Astrocyte (in vitro differentiated cells and primary cell): ENCODE measurements at regions not wholly inside any gene's neighbourhood (a gene's known extent, or its start where the extent isn't known, plus 50 kb on each side); places are given as distances from the start of the nearest gene placed in this dataset.
A peak's percentile ranks its signal among the peaks of the same experiment; 100 is the strongest.

Experiments
- DNase-seq: peaks from one replicate; pipeline ENCODE4 v3.0.0-alpha.2; 2010; ENCODE audit warnings: low read depth
- FAIRE-seq: peaks from 2 replicates; lab custom pipeline; 2011; peaks lifted over from hg19 to GRCh38; lab: Jason Lieb, UNC
- H2AFZ ChIP-seq: 2 replicates; pipeline ENCODE4 v1.6.0; 2012; ENCODE audit warnings: low read depth, low read length, inconsistent platforms
- H3K27ac ChIP-seq: 2 replicates; pipeline ENCODE4 v1.5.1; 2011; ENCODE audit warnings: low read depth, low read length, inconsistent platforms
- H3K27me3 ChIP-seq: 2 replicates; pipeline ENCODE4 v1.6.0; 2011; ENCODE audit warnings: low read length, inconsistent platforms; ENCODE audit not compliant: insufficient read depth
- H3K36me3 ChIP-seq: 2 replicates; pipeline ENCODE4 v1.5.1; 2011; ENCODE audit warnings: low read length, inconsistent platforms; ENCODE audit not compliant: insufficient read depth
- H3K4me1 ChIP-seq: 2 replicates; pipeline ENCODE4 v1.5.1; 2011; ENCODE audit warnings: low read length, inconsistent platforms; ENCODE audit not compliant: insufficient read depth
- H3K4me2 ChIP-seq: 2 replicates; pipeline ENCODE4 v1.6.0; 2012; ENCODE audit warnings: low read length, inconsistent platforms
- H3K4me3 ChIP-seq: 2 replicates; pipeline ENCODE4 v1.5.1; 2011; ENCODE audit warnings: low read depth, mild to moderate bottlenecking, low read length, inconsistent platforms; ENCODE audit not compliant: insufficient read depth
- H3K79me2 ChIP-seq: 2 replicates; pipeline ENCODE4 v1.6.0; 2012; ENCODE audit warnings: mild to moderate bottlenecking, low read length, inconsistent platforms; ENCODE audit not compliant: insufficient read depth
- H3K9ac ChIP-seq: 2 replicates; pipeline ENCODE4 v1.6.0; 2012; ENCODE audit warnings: mild to moderate bottlenecking, low read length, inconsistent platforms
- H3K9me3 ChIP-seq: 2 replicates; pipeline ENCODE4 v1.5.1; 2012; ENCODE audit warnings: low read depth, mild to moderate bottlenecking, low read length, inconsistent platforms; ENCODE audit not compliant: insufficient read depth
- H4K20me1 ChIP-seq: 2 replicates; pipeline ENCODE4 v1.6.0; 2012; ENCODE audit warnings: low read length, inconsistent platforms; ENCODE audit not compliant: insufficient read depth
- H3K27ac Mint-ChIP-seq: one replicate; pipeline ENCODE4 v1.8.0; 2021; ENCODE audit warnings: mild to moderate bottlenecking, mixed read lengths; ENCODE audit not compliant: unreplicated experiment
- H3K27me3 Mint-ChIP-seq: one replicate; pipeline ENCODE4 v1.8.0; 2021; ENCODE audit warnings: low read depth, mixed read lengths; ENCODE audit not compliant: unreplicated experiment
- H3K36me3 Mint-ChIP-seq: one replicate; pipeline ENCODE4 v1.8.0; 2021; ENCODE audit warnings: low read depth, mixed read lengths; ENCODE audit not compliant: unreplicated experiment
- H3K4me1 Mint-ChIP-seq: one replicate; pipeline ENCODE4 v1.8.0; 2021; ENCODE audit warnings: low read depth, mixed read lengths; ENCODE audit not compliant: unreplicated experiment
- H3K4me3 Mint-ChIP-seq: one replicate; pipeline ENCODE4 v1.8.0; 2021; ENCODE audit warnings: mild to moderate bottlenecking, moderate library complexity, mixed read lengths; ENCODE audit not compliant: unreplicated experiment
- H3K9me3 Mint-ChIP-seq: one replicate; pipeline ENCODE4 v1.8.0; 2021; ENCODE audit warnings: mild to moderate bottlenecking, mixed read lengths; ENCODE audit not compliant: unreplicated experiment
- CTCF ChIP-seq: IDR thresholded peaks from 2 replicates; pipeline ENCODE4 v1.5.1; 2011; ENCODE audit warnings: low read depth, mild to moderate bottlenecking, inconsistent platforms, low read length, moderate library complexity; ENCODE audit not compliant: insufficient read depth
- EZH2 ChIP-seq: IDR thresholded peaks from 2 replicates; pipeline ENCODE4 v1.6.1; 2012; ENCODE audit warnings: mild to moderate bottlenecking, low read length, inconsistent platforms; ENCODE audit not compliant: insufficient read depth

GRCh38 chr4:138678985-138679746 is 336.4 kb upstream of the NOCT start:
- no peaks in the 10 kb centered on the region for H3K36me3 Mint-ChIP-seq
- Histone ChIP-seq H3K27me3 (no peaks in the 10 kb centered on the region), H2AFZ (no peak overlapping the region), H3K36me3 (no peaks in the 10 kb centered on the region), H4K20me1 (no peaks in the 10 kb centered on the region), H3K9me3 (no peaks in the 10 kb centered on the region), H3K4me1 (peaks cover 6% of the 10 kb centered on the region), H3K4me2 (no peak overlapping the region), H3K4me3 (no peak overlapping the region), H3K27ac (no peak overlapping the region), H3K9ac (no peak overlapping the region), H3K79me2 (no peaks in the 10 kb centered on the region)
- H3K4me1 Mint-ChIP-seq = peaks cover 18% of the 10 kb centered on the region
- DNase-seq (no peak), FAIRE-seq (no peak)
- no peak overlapping the region for H3K27ac Mint-ChIP-seq
- TF ChIP-seq EZH2 (no peak), CTCF (no peak)
- H3K4me3 Mint-ChIP-seq = no peak overlapping the region
- H3K27me3 Mint-ChIP-seq = peaks cover 3% of the 10 kb centered on the region
- no peaks in the 10 kb centered on the region for H3K9me3 Mint-ChIP-seq

GRCh38 chr4:138677748-138678147 is 337.8 kb upstream of the NOCT start:
- FAIRE-seq = no peak
- TF ChIP-seq EZH2 (no peak), CTCF (no peak)
- H3K36me3 ChIP-seq = no peaks in the 10 kb centered on the region
- peaks cover 29% of the 10 kb centered on the region for H3K4me1 Mint-ChIP-seq
- H3K9ac ChIP-seq = no peak overlapping the region
- peaks cover 12% of the 10 kb centered on the region for H3K4me1 ChIP-seq
- H3K9me3 Mint-ChIP-seq = no peaks in the 10 kb centered on the region
- no peaks in the 10 kb centered on the region for H4K20me1 ChIP-seq
- H3K27me3 ChIP-seq = no peaks in the 10 kb centered on the region
- H3K79me2 ChIP-seq = no peaks in the 10 kb centered on the region
- H3K4me3 Mint-ChIP-seq = no peak overlapping the region
- no peaks in the 10 kb centered on the region for H3K36me3 Mint-ChIP-seq
- peak; percentile 44 for DNase-seq
- no peak overlapping the region for H3K27ac Mint-ChIP-seq
- H3K27me3 Mint-ChIP-seq = peaks cover 3% of the 10 kb centered on the region
- H3K4me2 ChIP-seq = no peak overlapping the region
- H2AFZ ChIP-seq = no peak overlapping the region
- no peak overlapping the region for H3K27ac ChIP-seq
- no peaks in the 10 kb centered on the region for H3K9me3 ChIP-seq
- H3K4me3 ChIP-seq = no peak overlapping the region

- no peak overlapping the region for H3K27ac Mint-ChIP-seq
- no peaks in the 10 kb centered on the region for H3K9me3 ChIP-seq
- no peaks in the 10 kb centered on the region for H3K79me2 ChIP-seq
- H3K4me3 Mint-ChIP-seq = no peak overlapping the region
- peaks cover 3% of the 10 kb centered on the region for H3K9me3 Mint-ChIP-seq
- H3K27ac ChIP-seq = no peak overlapping the region
- peaks cover 35% of the 10 kb centered on the region for H3K4me1 Mint-ChIP-seq
- no peaks in the 10 kb centered on the region for H4K20me1 ChIP-seq
- DNase-seq (no peak), FAIRE-seq (no peak)
- no peaks in the 10 kb centered on the region for H3K36me3 ChIP-seq
- no peak overlapping the region for H3K4me3 ChIP-seq
- no peaks in the 10 kb centered on the region for H3K36me3 Mint-ChIP-seq
- H3K27me3 Mint-ChIP-seq = peaks cover 2% of the 10 kb centered on the region
- peaks cover 12% of the 10 kb centered on the region for H3K4me1 ChIP-seq
- no peak overlapping the region for H3K9ac ChIP-seq
- TF ChIP-seq EZH2 = no peak
- TF ChIP-seq CTCF = no peak
- no peaks in the 10 kb centered on the region for H3K27me3 ChIP-seq
- no peak overlapping the region for H2AFZ ChIP-seq
- no peak overlapping the region for H3K4me2 ChIP-seq
Observed at GRCh38 chr4:138677212-138677611, 338.4 kb upstream of the NOCT start.
